ENCODE measurements at regions not wholly inside any gene's neighbourhood (a gene's known extent, or its start where the extent isn't known, plus 50 kb on each side); places are given as distances from the start of the nearest gene placed in this dataset.

DNA sequence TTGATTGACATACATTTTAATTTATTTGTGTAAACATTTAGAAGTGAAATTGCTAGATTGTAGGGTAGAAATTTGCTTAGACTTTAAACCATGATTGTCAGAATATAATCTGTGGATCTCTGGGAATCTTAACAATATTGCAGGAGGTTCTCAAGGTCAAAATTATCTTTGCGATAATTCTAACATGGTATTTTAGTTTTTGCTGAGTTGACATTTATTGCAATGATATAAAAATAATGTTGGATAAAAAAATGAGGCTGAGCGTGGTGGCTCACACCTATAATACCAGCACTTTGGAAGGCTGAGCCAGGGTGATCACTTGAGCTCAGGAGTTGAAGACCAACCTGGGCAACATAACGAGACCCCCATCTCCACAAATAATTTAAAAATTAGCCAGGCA is 70.3 kb upstream of the SGCD start:
- H3K27ac ChIP-seq, result no peak overlapping the region
- TF ChIP-seq, protein P1, sequence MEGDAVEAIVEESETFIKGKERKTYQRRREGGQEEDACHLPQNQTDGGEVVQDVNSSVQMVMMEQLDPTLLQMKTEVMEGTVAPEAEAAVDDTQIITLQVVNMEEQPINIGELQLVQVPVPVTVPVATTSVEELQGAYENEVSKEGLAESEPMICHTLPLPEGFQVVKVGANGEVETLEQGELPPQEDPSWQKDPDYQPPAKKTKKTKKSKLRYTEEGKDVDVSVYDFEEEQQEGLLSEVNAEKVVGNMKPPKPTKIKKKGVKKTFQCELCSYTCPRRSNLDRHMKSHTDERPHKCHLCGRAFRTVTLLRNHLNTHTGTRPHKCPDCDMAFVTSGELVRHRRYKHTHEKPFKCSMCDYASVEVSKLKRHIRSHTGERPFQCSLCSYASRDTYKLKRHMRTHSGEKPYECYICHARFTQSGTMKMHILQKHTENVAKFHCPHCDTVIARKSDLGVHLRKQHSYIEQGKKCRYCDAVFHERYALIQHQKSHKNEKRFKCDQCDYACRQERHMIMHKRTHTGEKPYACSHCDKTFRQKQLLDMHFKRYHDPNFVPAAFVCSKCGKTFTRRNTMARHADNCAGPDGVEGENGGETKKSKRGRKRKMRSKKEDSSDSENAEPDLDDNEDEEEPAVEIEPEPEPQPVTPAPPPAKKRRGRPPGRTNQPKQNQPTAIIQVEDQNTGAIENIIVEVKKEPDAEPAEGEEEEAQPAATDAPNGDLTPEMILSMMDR (IDR thresholded peaks at IDR 0.05), result no peak
- TF ChIP-seq POLR2A (IDR thresholded peaks at IDR 0.05), result no peak
- intact Hi-C loops (cut with DNase I), result no loop called here
- no peaks in the 10 kb centered on the region for H3K4me1 ChIP-seq
- 96 to 97% methylated on average over 3 of the region's 3 CpGs for WGBS, 2 donors
- H3K9me3 ChIP-seq, result no peaks in the 10 kb centered on the region
- H3K4me3 ChIP-seq (replicated peaks in 1 of 3), result no peak overlapping the region
- no peaks in the 10 kb centered on the region for H3K27me3 ChIP-seq
- no peak for DNase-seq
- no peaks in the 10 kb centered on the region for H3K36me3 ChIP-seq

DNA sequence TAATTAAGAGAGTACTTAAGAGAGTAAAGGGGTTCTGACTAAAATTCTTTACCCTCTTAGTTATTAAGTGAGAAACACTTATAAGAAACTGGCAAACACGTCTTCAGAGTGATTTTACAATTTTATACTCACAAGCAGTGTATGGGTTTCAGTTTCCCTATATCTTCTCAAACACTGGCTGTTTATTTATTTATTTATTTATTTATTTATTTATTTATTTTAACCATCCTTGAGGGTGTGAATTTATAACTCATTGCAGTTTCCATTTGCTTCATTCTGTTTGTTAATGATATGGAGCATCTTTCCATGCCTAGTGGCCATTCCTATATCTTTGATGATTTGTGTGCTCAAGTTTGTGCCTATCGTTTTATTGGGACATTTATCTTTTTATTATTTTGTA is 68.0 kb upstream of the SGCD start:
- no peaks in the 10 kb centered on the region for H3K36me3 ChIP-seq
- DNase-seq, result no peak
- 87 to 88% methylated on average over 2 of the region's 2 CpGs for WGBS, 2 donors
- intact Hi-C loops (cut with DNase I), result no loop called here
- no peak overlapping the region for H3K4me3 ChIP-seq (replicated peaks in 1 of 3)
- H3K27ac ChIP-seq, result no peak overlapping the region
- H3K4me1 ChIP-seq, result no peaks in the 10 kb centered on the region
- H3K27me3 ChIP-seq, result no peaks in the 10 kb centered on the region
- TF ChIP-seq, protein P1 (IDR thresholded peaks at IDR 0.05), result no peak
- TF ChIP-seq POLR2A (IDR thresholded peaks at IDR 0.05), result no peak
- no peaks in the 10 kb centered on the region for H3K9me3 ChIP-seq

DNA sequence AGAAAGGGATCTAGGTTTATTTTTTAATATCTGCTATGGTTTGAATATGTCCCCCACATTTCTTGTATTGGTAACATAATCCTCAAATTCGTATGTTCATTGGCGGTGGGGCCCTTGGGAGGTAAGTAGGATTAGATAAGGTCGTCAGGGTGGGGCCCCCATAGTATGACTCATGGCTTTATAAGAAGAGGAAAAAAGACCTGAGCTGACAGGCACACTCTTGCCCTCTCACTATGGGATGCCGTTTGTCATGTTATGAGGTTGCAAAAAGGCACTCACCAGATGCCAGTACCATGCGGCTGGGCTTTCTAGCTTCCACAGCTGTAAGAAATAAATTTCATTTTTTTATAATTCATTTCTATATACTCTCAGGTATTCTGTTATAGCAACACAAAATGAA is 67.3 kb upstream of the SGCD start:
- no peak overlapping the region for H3K27ac ChIP-seq
- intact Hi-C loops (cut with DNase I), result no loop called here
- H3K27me3 ChIP-seq, result no peaks in the 10 kb centered on the region
- TF ChIP-seq, protein P1 (IDR thresholded peaks at IDR 0.05), result no peak
- no peak overlapping the region for H3K4me3 ChIP-seq (replicated peaks in 1 of 3)
- no peaks in the 10 kb centered on the region for H3K36me3 ChIP-seq
- no peaks in the 10 kb centered on the region for H3K9me3 ChIP-seq
- 60 to 79% methylated on average over 5 of the region's 5 CpGs for WGBS, 2 donors
- H3K4me1 ChIP-seq, result no peaks in the 10 kb centered on the region
- DNase-seq, result no peak

- H3K27ac ChIP-seq, result no peak overlapping the region
- intact Hi-C loops (cut with DNase I), result no loop called here
- 91 to 93% methylated on average over 5 of the region's 5 CpGs for WGBS, 2 donors
Observed at GRCh38 chr5:156261275-156261939, 65.6 kb upstream of the SGCD start.

DNA sequence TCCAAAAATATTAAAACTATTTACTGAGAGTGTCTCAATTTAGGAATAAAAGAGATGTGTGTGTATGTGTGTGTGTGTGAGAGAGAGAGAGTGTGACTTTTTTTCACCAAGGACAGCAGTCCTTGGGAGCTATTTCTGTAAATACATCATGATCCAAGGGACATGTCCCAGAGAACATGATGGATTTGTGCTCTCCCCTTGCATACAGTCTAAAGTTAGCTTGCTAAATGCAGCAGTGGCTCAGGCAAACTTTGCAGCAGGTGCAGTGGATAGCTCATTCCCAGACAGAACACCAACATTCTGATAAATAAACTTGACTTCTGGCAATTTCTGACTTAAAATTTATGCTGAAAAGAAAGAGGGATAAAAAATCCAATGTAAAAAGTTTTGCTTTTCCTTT is 55.4 kb upstream of the SGCD start:
- no peaks in the 10 kb centered on the region for H3K27me3 ChIP-seq
- TF ChIP-seq, protein P1 (IDR thresholded peaks at IDR 0.05), result no peak
- TF ChIP-seq POLR2A (IDR thresholded peaks at IDR 0.05), result no peak
- H3K4me1 ChIP-seq, result no peaks in the 10 kb centered on the region
- DNase-seq, result no peak
- H3K27ac ChIP-seq, result no peak overlapping the region
- no peaks in the 10 kb centered on the region for H3K36me3 ChIP-seq
- no peaks in the 10 kb centered on the region for H3K9me3 ChIP-seq
- intact Hi-C loops (cut with DNase I), result no loop called here
- no peak overlapping the region for H3K4me3 ChIP-seq (replicated peaks in 1 of 3)

More at GRCh38 chr5:156261275-156261939, 65.6 kb upstream of the SGCD start:
- no peak for TF ChIP-seq POLR2A (IDR thresholded peaks at IDR 0.05)
- TF ChIP-seq, protein P1 (IDR thresholded peaks at IDR 0.05), result no peak
- Histone ChIP-seq H3K4me3 (replicated peaks in 1 of 3) (no peak overlapping the region), H3K4me1 (no peaks in the 10 kb centered on the region), H3K36me3 (no peaks in the 10 kb centered on the region), H3K27me3 (no peaks in the 10 kb centered on the region), H3K9me3 (no peaks in the 10 kb centered on the region)
- no peak for DNase-seq
